Muscle of arm (tissue), 1 donor: ENCODE measurements at regions not wholly inside any gene's neighbourhood (a gene's known extent, or its start where the extent isn't known, plus 50 kb on each side); places are given as distances from the start of the nearest gene placed in this dataset.
"Not testable (repeated sequence)": the region's sequence is repeated elsewhere in the genome, so short reads cannot be mapped to it uniquely, and the experiment has no call there.

Experiments
- DNase-seq: peaks from one replicate; pipeline ENCODE4 v3.0.0-alpha.2; 2013

GRCh38 chr7:50251765-50252164 lies 52.8 kb upstream of the IKZF1 start:
- DNase-seq, result no peak

DNA sequence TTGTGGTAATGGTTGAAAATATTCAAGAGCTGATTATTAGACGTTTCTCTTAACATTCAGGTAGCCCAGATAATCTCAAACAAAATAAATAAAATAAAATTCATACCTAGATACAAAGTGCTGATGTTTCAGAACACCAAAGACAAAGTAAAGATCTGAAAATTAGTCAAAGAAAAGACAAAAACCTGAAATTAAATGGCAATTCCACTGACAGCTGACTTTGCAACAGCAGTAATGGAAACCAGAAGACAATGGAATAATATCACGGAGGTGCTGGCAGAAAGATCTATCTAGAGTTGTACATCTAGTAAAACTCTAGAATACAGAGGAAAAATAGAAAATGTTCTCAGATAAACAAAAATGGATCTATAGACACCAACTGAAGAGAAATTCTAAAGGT lies 58.0 kb upstream of the IKZF1 start:
- no peak for DNase-seq

- DNase-seq, result not testable (repeated sequence)
These were observed 62.4 kb upstream of the IKZF1 start for GRCh38 chr7:50242111-50242510.

DNA sequence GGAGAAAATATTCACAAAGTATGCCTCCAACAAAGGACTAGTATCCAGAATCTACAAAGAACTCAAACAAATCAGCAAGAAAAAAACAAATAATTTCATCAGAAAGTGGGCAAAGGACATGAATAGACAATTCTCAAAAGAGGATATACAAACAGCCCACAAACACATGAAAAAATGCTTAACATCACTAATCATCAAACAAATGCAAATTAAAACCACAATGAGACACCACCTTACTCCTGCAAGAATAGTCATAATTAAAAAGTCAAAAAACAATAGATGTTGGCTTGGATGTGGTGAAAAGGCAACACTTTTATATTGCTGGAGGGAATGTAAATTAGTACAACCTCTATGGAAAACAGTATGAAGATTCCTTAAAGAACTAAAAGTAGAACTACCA lies 63.8 kb upstream of the IKZF1 start:
- DNase-seq, result not testable (repeated sequence)

DNA sequence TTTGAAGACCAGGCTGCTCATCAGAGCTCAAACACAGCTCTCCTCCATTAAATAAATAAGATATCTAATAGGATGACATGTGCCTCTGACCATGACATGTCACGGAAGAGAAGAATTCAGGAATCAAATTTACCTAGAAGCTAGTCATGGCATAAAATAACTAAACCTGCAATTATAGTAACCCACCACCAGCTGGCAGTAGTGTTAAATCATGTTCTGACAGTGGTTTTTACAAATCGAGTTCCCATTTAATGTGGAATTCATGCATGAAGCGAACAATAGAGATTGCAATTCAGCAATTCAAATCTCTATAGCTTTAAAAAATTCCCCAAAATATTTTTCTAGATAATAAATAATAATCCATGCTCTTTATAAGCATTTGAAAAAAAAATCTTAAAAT lies 74.6 kb upstream of the IKZF1 start:
- no peak for DNase-seq

DNA sequence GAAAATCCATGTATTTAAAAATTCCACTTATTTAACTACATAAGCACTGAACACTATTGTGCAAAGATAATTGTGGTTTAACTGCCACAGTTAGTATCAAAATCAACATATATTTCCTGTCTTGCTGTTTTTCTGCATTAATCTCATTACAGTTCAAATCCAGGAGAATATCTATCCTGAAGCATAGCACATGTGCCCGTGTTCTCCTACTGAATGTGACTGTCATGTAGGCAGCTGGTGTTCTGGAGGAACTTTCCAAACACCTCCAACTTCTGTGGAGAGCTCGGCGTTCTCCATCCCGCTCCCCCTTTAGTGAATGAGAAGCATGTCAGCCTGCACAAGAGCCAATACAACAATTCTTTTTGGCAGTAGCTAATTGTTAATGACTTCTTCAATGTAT lies 76.4 kb upstream of the IKZF1 start:
- no peak for DNase-seq

DNA sequence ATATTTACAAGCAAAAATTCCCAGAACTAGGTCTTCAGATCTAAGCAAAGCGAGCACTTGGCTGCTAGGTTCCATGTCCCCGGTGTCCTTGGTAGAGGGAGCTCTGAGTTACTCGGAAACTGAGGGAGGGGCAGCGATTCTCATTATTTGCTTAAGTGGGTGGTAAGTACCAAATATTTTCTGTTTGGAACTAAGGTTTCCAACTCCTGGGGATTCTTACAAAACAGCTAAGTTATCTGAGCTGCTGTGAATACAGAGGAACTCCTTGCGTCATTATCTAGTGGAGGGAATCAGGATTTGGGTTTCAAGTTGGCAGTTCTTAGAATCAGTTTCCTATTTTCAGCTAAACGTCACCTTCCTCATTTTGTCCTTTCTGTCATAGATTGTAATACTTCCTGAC lies 76.8 kb upstream of the IKZF1 start:
- DNase-seq, result no peak

GRCh38 chr7:50226669-50227068 lies 77.8 kb upstream of the IKZF1 start:
- no peak for DNase-seq

DNA sequence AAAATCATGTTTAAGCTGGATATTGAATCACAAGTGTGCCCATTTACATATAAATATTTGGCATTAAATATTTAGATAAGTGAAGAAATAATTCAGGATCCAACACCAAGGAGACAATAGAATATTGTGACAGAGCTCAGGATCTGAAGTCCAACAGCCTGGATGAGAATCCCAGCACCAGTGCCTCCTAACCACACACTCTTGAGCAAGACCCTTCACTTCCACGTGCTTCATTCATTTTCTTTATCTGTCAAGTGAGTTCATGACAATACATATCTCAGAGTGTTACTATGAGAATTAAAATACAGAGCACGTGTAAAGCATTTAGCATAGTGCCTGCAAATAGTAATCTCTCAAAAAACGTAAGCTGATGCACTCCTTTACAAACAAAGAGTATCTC lies 78.4 kb upstream of the IKZF1 start:
- DNase-seq, result no peak

GRCh38 chr7:50221433-50221832 lies 83.1 kb upstream of the IKZF1 start:
- no peak for DNase-seq

GRCh38 chr7:50221028-50221427 lies 83.5 kb upstream of the IKZF1 start:
- DNase-seq, result no peak

DNA sequence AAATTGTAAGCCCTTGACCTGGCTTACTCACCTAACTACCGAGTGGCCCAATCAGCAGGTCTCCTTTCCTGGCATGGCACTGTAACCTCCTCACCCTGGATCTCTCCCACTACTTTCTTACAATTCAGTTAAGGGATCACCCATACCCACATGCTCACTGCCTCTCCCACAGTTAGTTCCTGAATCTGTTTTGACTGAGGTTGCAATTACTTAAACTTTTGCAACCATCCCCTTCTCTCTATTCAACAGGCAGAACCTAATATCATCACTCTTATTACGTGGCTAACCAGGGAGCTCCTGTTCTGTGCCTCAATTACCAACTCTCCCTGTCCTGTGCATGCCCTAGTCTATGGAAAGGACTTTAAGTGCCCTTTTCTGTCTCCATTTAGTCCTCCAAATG lies 84.2 kb upstream of the IKZF1 start:
- DNase-seq, result no peak

DNA sequence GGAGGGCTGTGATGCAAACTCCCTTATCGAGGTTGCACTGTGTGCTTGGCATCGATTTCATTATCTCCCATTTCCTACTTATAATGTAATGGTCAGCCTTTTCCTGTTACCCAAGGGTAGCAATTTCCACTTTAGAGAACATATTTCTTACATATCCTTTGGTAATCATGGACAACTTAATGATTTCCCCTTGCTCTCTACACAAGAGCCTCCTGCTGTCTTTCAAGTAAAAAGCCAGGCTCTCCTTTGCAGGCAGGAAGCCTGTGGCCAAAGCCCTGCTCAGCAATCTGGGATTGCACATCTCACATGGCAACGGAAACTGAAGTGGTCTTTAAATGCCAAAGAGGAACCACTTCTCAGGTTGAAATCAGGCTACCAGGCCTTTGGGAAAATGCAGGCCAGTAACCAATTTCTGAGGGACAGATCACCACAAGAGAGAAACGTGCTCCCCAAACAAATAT lies 86.7 kb upstream of the IKZF1 start:
- no peak for DNase-seq

GRCh38 chr7:50217401-50217800 lies 87.1 kb upstream of the IKZF1 start:
- no peak for DNase-seq

DNA sequence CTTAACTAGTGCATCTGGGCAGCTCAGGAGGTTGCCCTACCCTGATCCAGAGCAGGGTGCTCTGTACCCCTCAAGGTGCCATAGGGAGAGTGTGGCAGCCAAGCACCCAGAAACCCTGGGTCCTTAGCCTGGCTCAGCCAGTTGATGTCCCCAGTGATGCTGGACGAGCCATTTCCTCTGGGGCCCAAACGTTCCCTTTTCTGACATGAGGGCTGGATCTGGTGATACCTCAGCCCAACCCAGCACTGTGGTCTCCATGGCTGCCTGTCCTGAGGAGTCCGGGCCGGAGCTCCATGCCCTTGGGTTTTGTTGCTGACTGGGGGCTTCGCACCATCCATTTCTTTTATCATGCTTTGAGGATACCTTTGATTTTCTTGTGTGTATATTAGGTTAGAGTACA lies 87.9 kb upstream of the IKZF1 start:
- no peak for DNase-seq

- DNase-seq, result no peak
These were observed 89.7 kb upstream of the IKZF1 start for GRCh38 chr7:50214771-50215170.

- DNase-seq, result no peak
These were observed 90.3 kb upstream of the IKZF1 start for GRCh38 chr7:50214126-50214670.

- no peak for DNase-seq
These were observed 90.9 kb upstream of the IKZF1 start for GRCh38 chr7:50213622-50214017.

DNA sequence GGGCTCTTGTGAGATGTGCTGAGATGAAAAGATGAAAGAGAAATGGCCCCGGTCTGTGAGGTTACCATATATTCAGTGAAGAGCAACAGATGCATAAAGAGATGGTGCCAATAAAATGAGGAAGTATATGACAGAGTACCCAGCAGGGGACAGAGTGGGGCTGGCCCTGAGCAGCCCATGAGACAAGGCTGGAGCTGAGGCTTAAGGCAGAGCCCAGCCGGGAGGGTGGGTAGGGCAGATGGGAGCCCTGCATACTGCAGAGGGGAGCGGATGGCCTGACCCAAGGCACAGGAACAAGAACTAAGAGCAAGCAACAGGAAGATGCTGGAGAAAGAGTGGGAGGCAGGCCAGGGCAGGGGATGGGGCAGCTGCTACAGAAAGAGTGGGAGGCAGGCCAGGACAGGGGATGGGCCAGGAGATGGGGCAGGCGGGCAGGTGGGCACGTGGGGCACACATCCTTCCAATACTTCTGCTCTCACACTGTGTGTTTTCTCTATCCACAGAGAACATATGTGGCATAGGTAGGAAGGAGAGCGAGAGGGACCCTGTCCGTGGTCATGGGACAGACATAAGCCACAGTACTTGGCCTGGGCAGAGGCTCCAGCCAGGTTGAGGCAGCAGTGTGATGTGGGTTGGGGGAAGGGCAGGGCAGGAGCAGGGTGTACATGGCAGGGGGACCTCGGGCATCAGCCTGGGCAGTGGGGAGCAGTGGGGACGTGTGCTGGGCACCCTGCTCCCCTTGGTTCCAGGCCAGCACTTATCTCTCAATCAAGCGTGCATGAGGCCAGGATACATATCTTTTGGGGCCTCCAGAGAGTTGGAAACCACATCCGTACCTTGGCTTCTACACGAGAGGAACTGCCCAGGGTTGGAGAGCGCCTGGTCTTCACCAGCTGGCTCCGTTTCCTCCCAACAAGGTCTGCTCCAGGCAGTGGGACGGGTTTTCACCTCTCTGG lies 91.6 kb upstream of the IKZF1 start:
- no peak for DNase-seq

GRCh38 chr7:50212016-50212325 lies 92.5 kb upstream of the IKZF1 start:
- DNase-seq, result no peak

GRCh38 chr7:50211130-50212015 lies 93.1 kb upstream of the IKZF1 start:
- no peak for DNase-seq

- DNase-seq, result no peak
These were observed 93.8 kb upstream of the IKZF1 start for GRCh38 chr7:50210706-50211115.
